ENCODE measurements at regions not wholly inside any gene's neighbourhood (a gene's known extent, or its start where the extent isn't known, plus 50 kb on each side); places are given as distances from the start of the nearest gene placed in this dataset.

GRCh38 chr19:28509079-28509895, 703.7 kb downstream of the UQCRFS1 start:
- DNase-seq (ENCODE audit: low read depth in 2 of 2), result no peak

GRCh38 chr19:28508666-28509065, 704.3 kb downstream of the UQCRFS1 start:
- no peak for DNase-seq (ENCODE audit: low read depth in 2 of 2)

- no peak for DNase-seq (ENCODE audit: low read depth in 2 of 2)
These were observed 707.0 kb downstream of the UQCRFS1 start for GRCh38 chr19:28505933-28506332.

GRCh38 chr19:28505134-28505533, 707.8 kb downstream of the UQCRFS1 start:
- DNase-seq (ENCODE audit: low read depth in 2 of 2), result no peak

GRCh38 chr19:28504727-28505126, 708.2 kb downstream of the UQCRFS1 start:
- DNase-seq (ENCODE audit: low read depth in 2 of 2), result no peak

GRCh38 chr19:28504139-28504538, 708.8 kb downstream of the UQCRFS1 start:
- no peak for DNase-seq (ENCODE audit: low read depth in 2 of 2)

GRCh38 chr19:28502879-28503734, 709.8 kb downstream of the UQCRFS1 start:
- no peak for DNase-seq (ENCODE audit: low read depth in 2 of 2)

GRCh38 chr19:28501976-28502375, 711.0 kb downstream of the UQCRFS1 start:
- no peak for DNase-seq (ENCODE audit: low read depth in 2 of 2)

GRCh38 chr19:28500982-28501630, 711.8 kb downstream of the UQCRFS1 start:
- no peak for DNase-seq (ENCODE audit: low read depth in 2 of 2)

- DNase-seq (ENCODE audit: low read depth in 2 of 2), result no peak
These were observed 712.7 kb downstream of the UQCRFS1 start for GRCh38 chr19:28500296-28500695.

GRCh38 chr19:28498404-28498976, 714.5 kb downstream of the UQCRFS1 start:
- DNase-seq (ENCODE audit: low read depth in 2 of 2), result no peak

- no peak for DNase-seq (ENCODE audit: low read depth in 2 of 2)
These were observed 715.1 kb downstream of the UQCRFS1 start for GRCh38 chr19:28497887-28498286.

- no peak for DNase-seq (ENCODE audit: low read depth in 2 of 2)
These were observed 715.8 kb downstream of the UQCRFS1 start for GRCh38 chr19:28497137-28497536.

- DNase-seq (ENCODE audit: low read depth in 2 of 2), result no peak
These were observed 717.9 kb downstream of the UQCRFS1 start for GRCh38 chr19:28495046-28495445.

- DNase-seq (ENCODE audit: low read depth in 2 of 2), result no peak
These were observed 718.5 kb downstream of the UQCRFS1 start for GRCh38 chr19:28494461-28494860.

GRCh38 chr19:28493884-28494283, 719.1 kb downstream of the UQCRFS1 start:
- DNase-seq (ENCODE audit: low read depth in 2 of 2), result no peak

GRCh38 chr19:28492621-28493020, 720.3 kb downstream of the UQCRFS1 start:
- no peak for DNase-seq (ENCODE audit: low read depth in 2 of 2)

- DNase-seq (ENCODE audit: low read depth in 2 of 2), result no peak
These were observed 720.8 kb downstream of the UQCRFS1 start for GRCh38 chr19:28492201-28492600.

- no peak for DNase-seq (ENCODE audit: low read depth in 2 of 2)
These were observed 723.2 kb downstream of the UQCRFS1 start for GRCh38 chr19:28489776-28490175.

GRCh38 chr19:28489126-28489660, 723.8 kb downstream of the UQCRFS1 start:
- DNase-seq (ENCODE audit: low read depth in 2 of 2), result no peak

GRCh38 chr19:28487999-28488398, 725.0 kb downstream of the UQCRFS1 start:
- DNase-seq (ENCODE audit: low read depth in 2 of 2), result no peak

GRCh38 chr19:28486926-28487325, 726.0 kb downstream of the UQCRFS1 start:
- DNase-seq (ENCODE audit: low read depth in 2 of 2), result no peak

Data from activated CD4-positive, alpha-beta T cell treated with anti-CD3 and anti-CD28 coated beads for 24 hours (primary cell).